GM18858 (cell line): ENCODE measurements at regions not wholly inside any gene's neighbourhood (a gene's known extent, or its start where the extent isn't known, plus 50 kb on each side); places are given as distances from the start of the nearest gene placed in this dataset.
"Not testable (repeated sequence)": the region's sequence is repeated elsewhere in the genome, so short reads cannot be mapped to it uniquely, and the experiment has no call there.

Experiments used
- ATAC-seq: cut with Tn5 transposase; IDR thresholded peaks from one replicate; pipeline ENCODE4 v1.9.1; 2021; ENCODE audit not compliant: unreplicated experiment

GRCh38 chr10:64534616-64535015 is 1013.4 kb downstream of the REEP3 start:
- no peak for ATAC-seq

GRCh38 chr10:64535131-64535867 is 1014.1 kb downstream of the REEP3 start:
- no peak for ATAC-seq

- ATAC-seq: no peak
Measured at GRCh38 chr10:64537112-64537511, 1015.9 kb downstream of the REEP3 start.

- no peak for ATAC-seq
Measured at GRCh38 chr10:64537928-64538327, 1016.7 kb downstream of the REEP3 start.

GRCh38 chr10:64546073-64546472 is 1024.9 kb downstream of the REEP3 start:
- ATAC-seq: no peak

GRCh38 chr10:64547168-64547567 is 1026.0 kb downstream of the REEP3 start:
- ATAC-seq: no peak

GRCh38 chr10:64555666-64556065 is 1034.5 kb downstream of the REEP3 start:
- no peak for ATAC-seq

- ATAC-seq: no peak
Measured at GRCh38 chr10:64558094-64558835, 1037.1 kb downstream of the REEP3 start.

- ATAC-seq: no peak
Measured at GRCh38 chr10:64571056-64571455, 1049.9 kb downstream of the REEP3 start.

- no peak for ATAC-seq
Measured at GRCh38 chr10:64573623-64574325, 1052.6 kb downstream of the REEP3 start.

GRCh38 chr10:64574371-64574770 is 1053.2 kb downstream of the REEP3 start:
- no peak for ATAC-seq

- no peak for ATAC-seq
Measured at GRCh38 chr10:64576497-64576896, 1055.3 kb downstream of the REEP3 start.

- ATAC-seq: not testable (repeated sequence)
Measured at GRCh38 chr10:64578757-64579156, 1057.6 kb downstream of the REEP3 start.

- ATAC-seq: no peak
Measured at GRCh38 chr10:64586934-64587503, 1065.8 kb downstream of the REEP3 start.

GRCh38 chr10:64594072-64594471 is 1072.9 kb downstream of the REEP3 start:
- ATAC-seq: no peak

GRCh38 chr10:64598600-64598999 is 1077.4 kb downstream of the REEP3 start:
- ATAC-seq: no peak

- ATAC-seq: no peak
Measured at GRCh38 chr10:64601298-64601697, 1080.1 kb downstream of the REEP3 start.

- ATAC-seq: no peak
Measured at GRCh38 chr10:64617085-64617484, 1095.9 kb downstream of the REEP3 start.

- ATAC-seq: no peak
Measured at GRCh38 chr10:64619102-64619501, 1097.9 kb downstream of the REEP3 start.

- no peak for ATAC-seq
Measured at GRCh38 chr10:64626924-64627323, 1105.7 kb downstream of the REEP3 start.

GRCh38 chr10:64630534-64630933 is 1109.3 kb downstream of the REEP3 start:
- no peak for ATAC-seq
